Endothelial cell (in vitro differentiated cells): ENCODE measurements at regions not wholly inside any gene's neighbourhood (a gene's known extent, or its start where the extent isn't known, plus 50 kb on each side); places are given as distances from the start of the nearest gene placed in this dataset.

Experiments used
- DNase-seq: peaks from one replicate; pipeline ENCODE4 v3.0.0; 2021; ENCODE audit warnings: low spot score
- H3K27ac Mint-ChIP-seq: one replicate; pipeline ENCODE4 v1.8.0; 2021; ENCODE audit warnings: mixed read lengths, inconsistent platforms; ENCODE audit not compliant: unreplicated experiment
- H3K27me3 Mint-ChIP-seq: one replicate; pipeline ENCODE4 v1.8.0; 2021; ENCODE audit warnings: mild to moderate bottlenecking, moderate library complexity, mixed read lengths, inconsistent platforms; ENCODE audit not compliant: unreplicated experiment
- H3K36me3 Mint-ChIP-seq: one replicate; pipeline ENCODE4 v1.8.0; 2021; ENCODE audit warnings: mild to moderate bottlenecking, low read depth, mixed read lengths, inconsistent platforms; ENCODE audit not compliant: unreplicated experiment
- H3K4me1 Mint-ChIP-seq: one replicate; pipeline ENCODE4 v1.8.0; 2021; ENCODE audit warnings: mild to moderate bottlenecking, mixed read lengths, inconsistent platforms; ENCODE audit not compliant: unreplicated experiment
- H3K4me3 Mint-ChIP-seq: one replicate; pipeline ENCODE4 v1.8.0; 2021; ENCODE audit warnings: mild to moderate bottlenecking, mixed read lengths, inconsistent platforms; ENCODE audit not compliant: unreplicated experiment
- H3K9me3 Mint-ChIP-seq: one replicate; pipeline ENCODE4 v1.8.0; 2021; ENCODE audit warnings: mixed read lengths, inconsistent platforms; ENCODE audit not compliant: unreplicated experiment
- TF ChIP-seq, protein P1 (sequence below): fragments of 200-600 bp; sonication (generic); IDR thresholded peaks from one replicate; pipeline ENCODE4 v1.5.0; 2021; ENCODE audit warnings: antibody characterized with exemption; ENCODE audit not compliant: unreplicated experiment

DNA sequence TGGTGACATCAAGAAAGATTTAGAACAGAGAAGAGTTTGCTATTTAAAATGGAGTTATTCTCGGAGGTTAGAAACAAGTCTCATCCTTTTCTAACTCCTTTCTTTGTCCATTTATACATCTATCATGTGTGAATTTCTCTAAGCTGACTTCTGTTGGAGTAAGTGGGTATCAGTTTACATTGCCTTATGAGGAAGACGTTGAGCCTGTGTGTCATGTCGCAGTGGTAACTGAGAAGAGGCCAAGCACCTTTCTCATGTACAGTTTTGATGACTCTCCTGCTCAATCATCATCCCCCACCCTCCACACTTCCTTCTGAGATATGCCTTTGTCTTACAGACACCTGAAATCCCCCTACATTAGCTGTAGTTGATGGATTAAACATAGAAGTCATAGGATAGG lies 624.8 kb downstream of the LIG4 start:
- no peak for DNase-seq
- Mint-ChIP-seq H3K36me3 (no peaks in the 10 kb centered on the region), H3K27ac (no peak overlapping the region), H3K27me3 (no peaks in the 10 kb centered on the region), H3K4me3 (no peak overlapping the region), H3K9me3 (no peaks in the 10 kb centered on the region), H3K4me1 (no peaks in the 10 kb centered on the region)
- TF ChIP-seq, protein P1, sequence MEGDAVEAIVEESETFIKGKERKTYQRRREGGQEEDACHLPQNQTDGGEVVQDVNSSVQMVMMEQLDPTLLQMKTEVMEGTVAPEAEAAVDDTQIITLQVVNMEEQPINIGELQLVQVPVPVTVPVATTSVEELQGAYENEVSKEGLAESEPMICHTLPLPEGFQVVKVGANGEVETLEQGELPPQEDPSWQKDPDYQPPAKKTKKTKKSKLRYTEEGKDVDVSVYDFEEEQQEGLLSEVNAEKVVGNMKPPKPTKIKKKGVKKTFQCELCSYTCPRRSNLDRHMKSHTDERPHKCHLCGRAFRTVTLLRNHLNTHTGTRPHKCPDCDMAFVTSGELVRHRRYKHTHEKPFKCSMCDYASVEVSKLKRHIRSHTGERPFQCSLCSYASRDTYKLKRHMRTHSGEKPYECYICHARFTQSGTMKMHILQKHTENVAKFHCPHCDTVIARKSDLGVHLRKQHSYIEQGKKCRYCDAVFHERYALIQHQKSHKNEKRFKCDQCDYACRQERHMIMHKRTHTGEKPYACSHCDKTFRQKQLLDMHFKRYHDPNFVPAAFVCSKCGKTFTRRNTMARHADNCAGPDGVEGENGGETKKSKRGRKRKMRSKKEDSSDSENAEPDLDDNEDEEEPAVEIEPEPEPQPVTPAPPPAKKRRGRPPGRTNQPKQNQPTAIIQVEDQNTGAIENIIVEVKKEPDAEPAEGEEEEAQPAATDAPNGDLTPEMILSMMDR: no peak

DNA sequence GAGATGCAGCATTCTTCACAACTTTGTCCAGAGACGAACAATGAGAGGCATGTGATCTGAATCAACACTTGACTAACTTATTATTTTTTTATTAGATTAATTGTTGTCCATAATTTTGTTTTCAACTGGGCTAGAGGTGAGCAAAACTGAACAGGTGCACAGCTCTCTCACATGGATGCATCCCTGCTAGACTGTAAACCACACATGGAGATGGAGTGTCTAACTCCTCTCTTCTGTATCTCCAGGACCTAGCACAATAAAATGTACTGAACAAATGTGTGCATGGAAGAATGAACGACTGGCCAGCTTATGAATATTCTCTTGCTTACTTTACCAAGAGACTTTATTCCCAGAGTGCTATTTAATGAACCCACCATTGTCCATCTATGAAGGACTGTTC lies 627.7 kb downstream of the LIG4 start:
- H3K4me3 Mint-ChIP-seq: no peak overlapping the region
- no peak for DNase-seq
- no peaks in the 10 kb centered on the region for H3K4me1 Mint-ChIP-seq
- no peaks in the 10 kb centered on the region for H3K36me3 Mint-ChIP-seq
- TF ChIP-seq, protein P1: no peak
- H3K27me3 Mint-ChIP-seq: no peaks in the 10 kb centered on the region
- no peaks in the 10 kb centered on the region for H3K9me3 Mint-ChIP-seq
- H3K27ac Mint-ChIP-seq: no peak overlapping the region

DNA sequence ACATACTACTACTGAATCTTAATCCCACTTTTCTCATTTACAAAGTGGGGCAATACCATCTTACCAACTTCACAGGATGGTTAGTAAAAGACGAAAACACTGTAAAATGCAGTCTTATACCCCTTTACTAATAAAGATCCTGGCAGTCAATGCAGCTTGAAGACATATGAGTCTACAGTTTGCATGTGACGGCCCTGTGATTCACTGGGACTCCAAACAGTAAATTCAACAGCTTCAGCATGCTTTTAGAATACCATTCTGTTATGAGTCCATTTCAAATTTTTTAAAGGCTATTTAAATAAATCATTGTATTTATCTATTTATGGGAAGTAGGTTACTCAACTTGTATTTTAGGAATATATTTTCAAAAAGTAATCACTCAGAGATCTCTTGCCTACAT lies 629.1 kb downstream of the LIG4 start:
- Mint-ChIP-seq H3K9me3 (no peaks in the 10 kb centered on the region), H3K4me3 (no peak overlapping the region), H3K27ac (no peak overlapping the region), H3K36me3 (no peaks in the 10 kb centered on the region), H3K27me3 (no peaks in the 10 kb centered on the region), H3K4me1 (peaks cover 4% of the 10 kb centered on the region)
- TF ChIP-seq, protein P1: no peak
- DNase-seq: no peak

DNA sequence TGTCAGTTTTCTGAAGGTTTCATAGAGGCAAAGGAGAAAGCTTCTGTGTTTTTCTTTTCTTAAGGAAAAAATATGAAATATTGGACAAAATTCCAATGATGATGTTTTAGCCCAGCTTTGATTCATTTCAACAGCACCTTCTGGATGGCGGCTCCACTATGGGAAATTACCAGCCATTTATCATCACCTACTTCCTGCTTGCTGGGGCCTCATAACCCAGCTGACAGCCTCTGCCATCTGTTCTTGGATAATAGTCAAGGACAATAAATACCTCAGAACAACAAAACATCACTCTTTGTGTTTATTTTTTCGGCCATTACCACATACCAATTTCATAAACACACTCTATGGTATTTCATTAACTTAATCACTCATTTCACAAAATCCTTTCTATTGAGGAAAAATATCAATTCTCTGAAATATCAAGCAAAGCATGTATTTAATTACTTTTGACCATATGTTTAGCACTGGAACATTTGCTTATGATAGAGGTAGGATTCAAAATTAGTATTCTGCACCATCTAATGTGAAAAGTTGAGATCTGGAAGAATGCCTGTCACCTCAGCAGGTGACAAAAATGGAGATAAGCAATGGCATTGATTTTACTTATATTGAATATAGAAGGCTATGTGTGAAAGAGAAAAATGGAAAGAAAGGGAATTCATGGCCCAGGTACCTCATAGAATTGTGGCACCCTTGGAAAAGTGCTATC lies 629.7 kb downstream of the LIG4 start:
- H3K27ac Mint-ChIP-seq: no peak overlapping the region
- no peaks in the 10 kb centered on the region for H3K36me3 Mint-ChIP-seq
- TF ChIP-seq, protein P1: no peak
- H3K27me3 Mint-ChIP-seq: no peaks in the 10 kb centered on the region
- no peak for DNase-seq
- no peaks in the 10 kb centered on the region for H3K9me3 Mint-ChIP-seq
- no peak overlapping the region for H3K4me3 Mint-ChIP-seq
- peaks cover 4% of the 10 kb centered on the region for H3K4me1 Mint-ChIP-seq

DNA sequence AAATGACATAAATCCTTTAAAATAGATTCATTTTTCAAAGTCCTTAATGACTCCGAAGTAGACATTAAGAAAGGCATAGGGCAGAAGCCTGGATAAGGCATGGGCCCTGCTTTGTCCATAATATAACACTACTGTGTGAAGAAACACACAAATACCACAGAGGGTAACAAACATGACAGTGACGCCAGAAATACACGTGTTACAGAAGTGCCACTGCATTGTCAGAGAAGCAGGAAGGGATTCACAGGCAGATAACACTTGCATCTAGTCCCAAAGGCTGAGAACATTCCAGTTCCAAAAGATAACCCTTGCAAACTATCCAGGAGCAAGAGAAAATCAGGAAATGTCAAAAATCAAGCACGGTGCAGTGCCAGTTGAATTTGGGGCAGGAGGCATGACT lies 633.2 kb downstream of the LIG4 start:
- Mint-ChIP-seq H3K27me3 (peaks cover 5% of the 10 kb centered on the region), H3K4me1 (peaks cover 4% of the 10 kb centered on the region), H3K27ac (no peak overlapping the region), H3K4me3 (no peak overlapping the region), H3K9me3 (no peaks in the 10 kb centered on the region), H3K36me3 (no peaks in the 10 kb centered on the region)
- DNase-seq: no peak
- TF ChIP-seq, protein P1: no peak
